Mesodermal cell (in vitro differentiated cells): ENCODE measurements at regions not wholly inside any gene's neighbourhood (a gene's known extent, or its start where the extent isn't known, plus 50 kb on each side); places are given as distances from the start of the nearest gene placed in this dataset.

Experiments used
- H3K27ac ChIP-seq: 2 replicates; pipeline ENCODE4 v1.7.0; 2013; ENCODE audit warnings: mild to moderate bottlenecking, low read depth, low read length, moderate library complexity; ENCODE audit not compliant: severe bottlenecking
- H3K36me3 ChIP-seq: 2 replicates; pipeline ENCODE4 v1.7.1; 2013; ENCODE audit warnings: mild to moderate bottlenecking, low read length, moderate library complexity; ENCODE audit not compliant: control insufficient read depth, insufficient read depth
- H3K4me1 ChIP-seq: one replicate; pipeline ENCODE4 v1.7.1; 2013; ENCODE audit warnings: mild to moderate bottlenecking, low read length; ENCODE audit not compliant: insufficient read depth, control insufficient read depth, poor library complexity, severe bottlenecking
- H3K4me3 ChIP-seq: 2 replicates; pipeline ENCODE4 v1.7.0; 2013; ENCODE audit warnings: low read length, control low read depth, mild to moderate bottlenecking; ENCODE audit not compliant: insufficient read depth, poor library complexity, severe bottlenecking; ENCODE audit errors: extremely low read depth
- H3K9me3 ChIP-seq: 2 replicates; pipeline ENCODE4 v1.7.1; 2013; ENCODE audit warnings: mild to moderate bottlenecking, low read length, moderate library complexity; ENCODE audit not compliant: control insufficient read depth
- WGBS, 2 experiments: methylation state at CpG; one replicate each; pipeline ENCODE4 v1.1.5; 2013; ENCODE audit warnings: missing lambda C conversion rate in 2 of 2; ENCODE audit not compliant: insufficient coverage in 2 of 2; 5-methylcytosine and 5-hydroxymethylcytosine counted together

DNA sequence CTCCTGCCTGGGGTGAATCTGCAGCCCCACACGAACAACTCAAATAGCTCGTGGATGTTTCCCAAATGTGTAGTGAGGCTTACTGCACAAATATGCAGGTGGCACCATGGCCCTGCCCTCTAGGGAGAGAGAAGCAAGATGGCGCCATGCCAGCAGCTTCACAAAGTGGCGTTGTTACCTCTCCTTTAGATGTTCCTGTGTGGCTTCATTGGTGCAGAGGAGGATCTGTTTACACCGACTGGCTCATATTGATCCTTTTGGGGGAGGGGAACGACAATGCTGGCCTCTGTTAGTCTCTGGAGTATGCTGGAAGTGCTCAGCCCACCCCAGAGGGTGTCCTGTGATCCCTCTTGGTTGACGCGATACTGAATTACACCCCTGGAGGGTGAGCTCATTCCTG is 99.5 kb upstream of the GATA6 start:
- Histone ChIP-seq H3K4me1 (no peaks in the 10 kb centered on the region), H3K36me3 (no peaks in the 10 kb centered on the region), H3K27ac (no peak overlapping the region), H3K4me3 (no peak overlapping the region), H3K9me3 (no peaks in the 10 kb centered on the region)
- 77 to 88% methylated on average over 7 to 8 of the region's 8 CpGs for WGBS, 2 experiments

DNA sequence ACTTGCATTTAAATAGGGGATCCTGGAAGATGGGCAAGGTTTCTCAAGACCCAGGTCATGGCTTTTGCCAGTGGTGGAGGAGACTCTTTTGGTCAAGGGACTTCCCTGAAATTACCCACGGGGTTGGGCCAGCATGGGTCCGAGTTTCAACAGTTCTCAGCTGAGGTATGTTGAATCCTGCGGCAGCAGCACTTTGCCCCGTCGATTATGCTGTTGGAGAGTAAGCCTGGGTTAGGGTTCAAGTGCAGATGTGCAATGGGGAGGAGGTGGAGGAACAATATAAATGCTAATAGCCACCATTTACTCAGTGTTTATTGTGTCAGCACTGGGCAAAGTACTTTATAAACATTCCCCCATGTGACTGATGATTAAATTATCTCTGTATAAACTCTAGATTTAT is 96.0 kb upstream of the GATA6 start:
- H3K36me3 ChIP-seq, result no peaks in the 10 kb centered on the region
- no peaks in the 10 kb centered on the region for H3K4me1 ChIP-seq
- H3K4me3 ChIP-seq, result no peak overlapping the region
- WGBS, 2 experiments, result 90 to 98% methylated on average over 3 to 5 of the region's 5 CpGs
- H3K9me3 ChIP-seq, result no peaks in the 10 kb centered on the region
- H3K27ac ChIP-seq, result no peak overlapping the region

DNA sequence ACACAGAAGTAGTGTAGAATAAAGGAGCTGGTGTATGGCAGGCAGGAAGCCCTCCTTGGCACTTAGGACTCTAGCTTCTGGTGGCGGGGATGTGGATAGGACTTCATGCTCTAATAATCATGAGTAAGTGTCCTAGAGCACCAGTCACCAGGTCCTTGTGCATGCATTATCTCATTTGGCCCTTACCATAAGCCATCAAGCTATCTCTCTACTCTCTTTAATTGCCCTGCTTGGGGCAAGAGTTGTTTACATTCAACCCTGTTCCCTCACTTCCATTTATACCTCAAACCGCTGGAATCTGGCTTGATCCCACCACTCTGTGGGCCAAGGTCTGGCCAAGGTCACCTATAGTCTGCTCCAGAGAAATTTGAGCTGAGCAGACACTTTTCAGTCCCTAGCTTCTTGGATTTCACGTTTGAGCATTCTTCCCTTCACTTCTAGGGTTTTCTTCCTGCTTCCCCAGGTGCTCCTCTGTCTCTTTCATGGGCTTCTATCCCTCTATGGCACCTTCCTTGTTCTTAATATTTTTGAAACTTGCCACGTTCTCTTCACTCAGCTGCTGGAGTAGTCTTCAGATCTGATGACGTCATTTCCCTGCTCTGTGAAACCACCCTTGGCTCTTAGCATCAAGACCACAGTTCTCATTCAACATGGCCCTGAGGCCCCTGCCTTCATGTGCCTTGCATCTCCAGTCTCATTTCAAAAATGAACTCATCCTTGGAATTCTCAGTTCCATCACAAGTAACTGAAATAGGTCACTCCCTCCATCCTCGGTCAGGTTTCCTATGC is 94.9 kb upstream of the GATA6 start:
- 87 to 90% methylated on average over 5 to 6 of the region's 6 CpGs for WGBS, 2 experiments
- Histone ChIP-seq H3K4me3 (no peak overlapping the region), H3K27ac (no peak overlapping the region), H3K4me1 (no peaks in the 10 kb centered on the region), H3K9me3 (no peaks in the 10 kb centered on the region), H3K36me3 (no peaks in the 10 kb centered on the region)

DNA sequence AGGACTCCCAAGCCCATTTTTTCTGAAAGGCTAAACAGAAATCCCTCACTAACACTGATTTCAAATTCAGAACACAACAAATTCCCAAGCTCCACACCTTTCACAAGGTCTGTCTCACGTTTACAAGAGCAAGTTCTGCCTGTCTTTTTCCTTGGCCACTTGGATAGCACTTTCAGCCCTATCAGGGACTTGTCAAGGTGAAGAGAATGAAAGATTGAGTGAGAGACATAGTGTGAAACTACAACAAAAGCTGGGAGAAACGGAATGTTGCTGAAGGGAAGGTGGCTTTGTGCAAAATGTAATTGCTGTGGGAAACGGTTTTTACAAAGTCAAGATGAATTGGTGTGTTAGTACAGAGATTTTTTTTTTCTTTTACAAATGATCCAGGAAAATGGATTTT is 89.4 kb upstream of the GATA6 start:
- Histone ChIP-seq H3K4me1 (no peaks in the 10 kb centered on the region), H3K27ac (no peak overlapping the region), H3K9me3 (no peaks in the 10 kb centered on the region), H3K36me3 (no peaks in the 10 kb centered on the region), H3K4me3 (no peak overlapping the region)
- WGBS, 2 experiments, result 18% methylated on average over 1 of the region's 3 CpGs; no CpG with 5 or more reads in 1 of the 2 experiments

DNA sequence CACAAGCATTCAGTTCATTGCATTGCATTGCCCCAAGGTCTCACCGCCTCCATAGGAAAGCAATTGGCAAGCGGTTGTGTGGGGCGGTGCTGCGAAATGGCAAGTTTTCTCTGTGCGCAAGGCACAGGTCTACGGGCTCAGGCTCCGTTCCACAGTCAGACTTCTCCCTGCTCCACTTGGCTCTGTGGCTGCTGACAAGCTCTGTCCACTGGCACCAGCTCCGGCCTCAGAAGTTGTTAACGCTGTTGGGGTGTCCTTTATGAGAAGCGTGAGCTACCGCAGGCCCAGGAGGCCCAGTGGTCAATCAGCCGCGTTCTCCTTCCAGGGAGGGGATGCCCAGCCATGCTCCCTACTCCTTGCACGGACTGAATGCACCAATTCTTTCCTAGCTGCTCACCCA is 87.0 kb upstream of the GATA6 start:
- no peak overlapping the region for H3K4me3 ChIP-seq
- H3K9me3 ChIP-seq, result no peaks in the 10 kb centered on the region
- no peak overlapping the region for H3K27ac ChIP-seq
- no peaks in the 10 kb centered on the region for H3K4me1 ChIP-seq
- 96 to 99% methylated on average over 9 to 11 of the region's 14 CpGs for WGBS, 2 experiments
- no peaks in the 10 kb centered on the region for H3K36me3 ChIP-seq

DNA sequence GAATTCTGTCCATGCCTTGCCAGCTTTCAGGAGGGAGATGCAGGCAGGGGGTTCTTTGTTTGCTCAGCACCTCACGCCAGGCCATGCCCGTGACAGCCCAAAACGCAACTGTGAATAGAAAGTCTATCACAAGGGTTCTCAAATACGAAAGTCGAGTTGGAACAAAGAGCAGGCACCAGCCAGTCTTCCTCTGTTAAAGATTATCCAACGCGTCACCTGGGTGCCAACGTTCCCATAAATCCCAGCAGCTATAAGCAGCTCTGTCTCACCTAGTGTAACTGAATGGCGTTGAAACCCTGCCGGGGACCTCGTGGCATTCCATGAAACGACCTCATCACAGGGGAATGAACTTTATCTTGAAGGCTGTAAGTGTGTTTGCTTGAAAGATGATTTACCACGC is 84.8 kb upstream of the GATA6 start:
- no peak overlapping the region for H3K27ac ChIP-seq
- H3K4me1 ChIP-seq, result no peaks in the 10 kb centered on the region
- H3K9me3 ChIP-seq, result no peaks in the 10 kb centered on the region
- 81 to 89% methylated on average over 8 of the region's 13 CpGs for WGBS, 2 experiments
- no peak overlapping the region for H3K4me3 ChIP-seq
- H3K36me3 ChIP-seq, result no peaks in the 10 kb centered on the region

DNA sequence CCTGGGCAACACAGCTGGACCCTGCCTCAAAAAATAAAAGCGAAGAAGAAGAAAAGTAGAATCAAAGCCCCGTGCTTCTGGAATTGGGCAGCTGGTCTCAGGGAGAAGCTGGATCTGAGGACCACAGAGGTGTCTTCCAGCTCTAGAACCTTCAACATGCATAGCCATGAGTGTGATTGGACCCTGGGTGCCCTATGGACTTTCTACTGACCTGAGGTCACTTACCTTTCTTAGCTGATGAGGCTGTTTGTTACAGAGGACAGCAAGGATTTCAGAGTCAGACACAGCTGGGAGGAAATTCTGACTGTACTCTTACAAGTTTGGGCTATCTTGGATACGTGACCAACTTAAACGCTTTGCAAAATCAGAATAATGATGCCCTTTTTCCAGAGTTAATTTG is 82.4 kb upstream of the GATA6 start:
- H3K27ac ChIP-seq, result no peak overlapping the region
- H3K4me1 ChIP-seq, result no peaks in the 10 kb centered on the region
- 96 to 100% methylated on average over 4 of the region's 4 CpGs for WGBS, 2 experiments
- no peaks in the 10 kb centered on the region for H3K36me3 ChIP-seq
- no peak overlapping the region for H3K4me3 ChIP-seq
- H3K9me3 ChIP-seq, result no peaks in the 10 kb centered on the region

DNA sequence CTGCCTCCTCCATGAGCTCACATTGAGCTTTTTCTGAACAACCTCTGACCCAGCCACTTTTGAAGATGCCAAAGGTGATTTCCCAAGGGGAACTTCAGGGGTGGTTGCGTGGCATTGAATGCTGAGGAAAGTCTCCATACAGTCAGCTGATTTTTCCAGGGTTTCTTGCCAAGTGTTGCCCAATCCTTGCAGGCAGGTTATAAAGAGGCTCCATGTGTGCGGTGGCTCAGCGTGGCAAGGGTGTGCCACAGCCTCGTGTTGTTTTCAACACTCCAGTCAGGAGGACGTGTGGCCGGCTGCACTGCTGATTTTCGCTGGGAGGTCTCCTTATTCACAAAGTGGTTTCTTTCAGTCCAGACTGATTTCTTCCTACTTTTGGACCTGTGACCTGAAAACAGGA is 81.4 kb upstream of the GATA6 start:
- Histone ChIP-seq H3K36me3 (no peaks in the 10 kb centered on the region), H3K4me1 (no peaks in the 10 kb centered on the region), H3K4me3 (no peak overlapping the region), H3K27ac (no peak overlapping the region), H3K9me3 (no peaks in the 10 kb centered on the region)
- WGBS, 2 experiments, result 96 to 100% methylated on average over 7 of the region's 7 CpGs

DNA sequence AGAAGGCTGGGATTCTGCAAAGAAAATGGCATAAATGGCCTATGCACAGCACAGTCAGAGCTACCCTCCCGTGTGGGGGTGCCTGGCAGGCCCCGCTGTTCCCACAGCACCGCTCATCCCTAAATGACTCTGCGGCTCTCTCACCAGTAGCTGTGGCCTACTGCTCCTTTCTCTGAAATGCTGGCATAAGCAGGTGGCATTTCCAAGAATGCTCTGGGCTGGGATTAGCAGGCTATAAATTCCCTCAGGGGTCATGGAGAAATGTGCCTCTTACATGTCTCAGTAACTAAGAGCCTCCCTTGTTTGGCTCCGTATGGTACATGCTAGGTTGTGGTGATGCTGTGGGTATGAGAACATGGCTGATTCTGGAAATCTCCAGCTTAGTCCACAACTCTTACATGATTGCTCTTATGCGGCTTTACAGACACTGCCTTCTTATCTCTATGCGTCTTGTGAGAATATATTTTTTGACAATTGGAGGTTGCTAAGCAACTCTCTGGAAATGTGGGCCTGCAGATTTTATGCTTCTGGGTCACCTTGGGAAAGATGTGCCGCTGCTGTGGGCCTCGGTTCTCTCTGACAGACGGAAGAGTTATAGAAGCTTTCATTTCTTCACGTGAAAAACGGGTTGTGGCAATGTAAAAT is 80.3 kb upstream of the GATA6 start:
- 89 to 98% methylated on average over 6 to 9 of the region's 12 CpGs for WGBS, 2 experiments
- Histone ChIP-seq H3K9me3 (no peaks in the 10 kb centered on the region), H3K27ac (no peak overlapping the region), H3K4me1 (no peaks in the 10 kb centered on the region), H3K36me3 (no peaks in the 10 kb centered on the region), H3K4me3 (no peak overlapping the region)

DNA sequence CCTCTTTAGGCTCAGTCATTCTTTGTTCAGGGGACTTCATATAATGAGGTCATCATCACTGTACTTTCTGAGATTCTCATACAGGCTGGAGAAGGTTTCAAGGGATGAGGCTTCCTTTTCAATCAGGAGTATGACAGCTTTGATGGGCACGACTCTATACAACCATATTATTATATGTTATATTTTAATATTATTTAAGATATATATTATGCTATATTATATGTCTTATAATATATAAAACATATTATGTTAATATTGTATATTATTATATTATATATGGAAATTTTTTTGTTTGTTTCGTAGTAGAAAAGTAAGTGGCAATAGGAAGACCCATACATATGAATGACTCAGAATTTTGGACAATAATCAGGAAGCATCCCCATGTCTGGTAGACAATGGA is 78.0 kb upstream of the GATA6 start:
- Histone ChIP-seq H3K4me3 (no peak overlapping the region), H3K4me1 (peaks cover 2% of the 10 kb centered on the region), H3K9me3 (no peaks in the 10 kb centered on the region), H3K36me3 (no peaks in the 10 kb centered on the region), H3K27ac (no peak overlapping the region)
- WGBS, 2 experiments, result no CpG with 5 or more reads among the region's 2 CpGs

DNA sequence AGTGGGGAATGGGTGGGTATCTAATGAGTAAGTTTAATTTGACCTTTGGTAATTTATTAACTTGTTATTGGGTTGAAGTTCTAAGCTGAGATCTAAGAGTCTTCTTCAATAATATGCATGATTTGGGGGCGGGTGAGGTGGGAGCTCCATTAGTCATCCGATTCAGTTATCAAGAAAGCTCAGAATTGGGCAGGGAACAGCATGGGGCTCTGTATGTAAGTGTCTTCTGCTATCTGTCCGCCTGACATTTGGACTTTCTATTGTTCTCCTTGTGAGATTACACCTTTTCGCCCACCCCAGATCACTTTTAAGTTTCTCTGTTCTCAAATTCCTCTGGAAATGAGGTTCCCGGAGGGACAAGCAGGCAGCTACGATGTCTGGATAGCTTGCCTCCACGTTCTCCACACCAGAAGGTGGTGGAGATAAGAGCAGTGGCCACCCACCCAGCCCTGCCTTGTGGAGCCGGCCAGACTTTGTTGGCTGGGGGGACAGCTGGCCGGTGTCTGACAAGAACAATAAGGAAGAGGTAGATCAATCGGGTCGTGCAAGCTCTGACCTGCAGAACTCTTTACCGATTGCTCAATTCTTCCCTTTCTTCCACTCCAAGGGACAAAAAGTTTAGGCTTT is 75.5 kb upstream of the GATA6 start:
- Histone ChIP-seq H3K4me3 (no peak overlapping the region), H3K9me3 (no peaks in the 10 kb centered on the region), H3K36me3 (no peaks in the 10 kb centered on the region), H3K4me1 (peaks cover 2% of the 10 kb centered on the region), H3K27ac (peak overlapping the region; percentile 41)
- 75 to 90% methylated on average over 6 to 8 of the region's 12 CpGs for WGBS, 2 experiments
